ENCODE measurements at regions not wholly inside any gene's neighbourhood (a gene's known extent, or its start where the extent isn't known, plus 50 kb on each side); places are given as distances from the start of the nearest gene placed in this dataset.
"Not testable (repeated sequence)": the region's sequence is repeated elsewhere in the genome, so short reads cannot be mapped to it uniquely, and the experiment has no call there.

- no CpG with 5 or more reads among the region's 1 CpG for WGBS (ENCODE audit: insufficient coverage)
- ChIA-PET POLR2A (no interaction called here), CTCF (no interaction called here)
- Histone ChIP-seq H3K36me3 (ENCODE audit: control insufficient read depth in 2 of 2, extremely low read depth in 1 of 2, insufficient read depth in 1 of 2, low read length in 1 of 2) (no peaks in the 10 kb centered on the region), H3K27ac (ENCODE audit: low read length) (no peak overlapping the region), H3K27me3 (replicated peaks in 1 of 2; ENCODE audit: control insufficient read depth in 2 of 2, extremely low read depth in 1 of 2, insufficient read depth in 2 of 2, low read length in 1 of 2) (peaks cover 0 to 3% of the 10 kb centered on the region in 2 experiments), H3K4me1 (ENCODE audit: control insufficient read depth in 1 of 2, extremely low read depth in 1 of 2, insufficient read depth in 2 of 2, low read length in 2 of 2) (peaks cover 0 to 14% of the 10 kb centered on the region in 2 experiments), H3K9me3 (peaks cover 2% of the 10 kb centered on the region), H3K4me3 (ENCODE audit: control insufficient read depth in 1 of 2, extremely low read depth in 1 of 2, low read length in 1 of 2) (no peak overlapping the region)
- Mint-ChIP-seq H3K4me3 (no peak overlapping the region), H3K4me1 (peaks cover 0 to 6% (median 0%) of the 10 kb centered on the region in 3 donors), H3K36me3 (no peaks in the 10 kb centered on the region), H3K27ac (no peak overlapping the region), H3K27me3 (peaks cover 4 to 13% of the 10 kb centered on the region in 2 donors), H3K9me3 (peaks cover 0 to 5% (median 0%) of the 10 kb centered on the region in 3 donors)
- no peak for DNase-seq
- no peak for ATAC-seq (replicated peaks in 1 of 4)
Observed at GRCh38 chr1:199834711-199835110, 192.8 kb upstream of the NR5A2 start.

- H3K27ac Mint-ChIP-seq: no peak overlapping the region
Observed at GRCh38 chr1:199836430-199836829, 191.1 kb upstream of the NR5A2 start.

GRCh38 chr1:199837321-199837720, 190.2 kb upstream of the NR5A2 start:
- Histone ChIP-seq H3K27me3 (replicated peaks in 1 of 2; ENCODE audit: control insufficient read depth in 2 of 2, extremely low read depth in 1 of 2, insufficient read depth in 2 of 2, low read length in 1 of 2) (peaks cover 0 to 3% of the 10 kb centered on the region in 2 experiments), H3K4me1 (ENCODE audit: control insufficient read depth in 1 of 2, extremely low read depth in 1 of 2, insufficient read depth in 2 of 2, low read length in 2 of 2) (peaks cover 0 to 10% of the 10 kb centered on the region in 2 experiments), H3K27ac (ENCODE audit: low read length) (no peak overlapping the region), H3K36me3 (ENCODE audit: control insufficient read depth in 2 of 2, extremely low read depth in 1 of 2, insufficient read depth in 1 of 2, low read length in 1 of 2) (no peaks in the 10 kb centered on the region), H3K4me3 (ENCODE audit: control insufficient read depth in 1 of 2, extremely low read depth in 1 of 2, low read length in 1 of 2) (no peak overlapping the region), H3K9me3 (peaks cover 2% of the 10 kb centered on the region)
- ChIA-PET POLR2A (no interaction called here), CTCF (no interaction called here)
- Mint-ChIP-seq H3K9me3 (peaks cover 0 to 5% (median 0%) of the 10 kb centered on the region in 3 donors), H3K27me3 (peaks cover 4 to 13% of the 10 kb centered on the region in 2 donors), H3K4me1 (peaks cover 0 to 6% (median 0%) of the 10 kb centered on the region in 3 donors), H3K36me3 (no peaks in the 10 kb centered on the region), H3K4me3 (no peak overlapping the region), H3K27ac (no peak overlapping the region)
- no CpG with 5 or more reads among the region's 1 CpG for WGBS (ENCODE audit: insufficient coverage)
- ATAC-seq (replicated peaks in 1 of 4): no peak
- no peak for DNase-seq

More at GRCh38 chr1:199836430-199836829, 191.1 kb upstream of the NR5A2 start:
- Histone ChIP-seq H3K4me1 (ENCODE audit: control insufficient read depth in 1 of 2, extremely low read depth in 1 of 2, insufficient read depth in 2 of 2, low read length in 2 of 2) (peaks cover 0 to 14% of the 10 kb centered on the region in 2 experiments), H3K9me3 (peaks cover 2% of the 10 kb centered on the region), H3K27ac (ENCODE audit: low read length) (no peak overlapping the region), H3K27me3 (replicated peaks in 1 of 2; ENCODE audit: control insufficient read depth in 2 of 2, extremely low read depth in 1 of 2, insufficient read depth in 2 of 2, low read length in 1 of 2) (peaks cover 0 to 3% of the 10 kb centered on the region in 2 experiments), H3K36me3 (ENCODE audit: control insufficient read depth in 2 of 2, extremely low read depth in 1 of 2, insufficient read depth in 1 of 2, low read length in 1 of 2) (no peaks in the 10 kb centered on the region), H3K4me3 (ENCODE audit: control insufficient read depth in 1 of 2, extremely low read depth in 1 of 2, low read length in 1 of 2) (no peak overlapping the region)
- Mint-ChIP-seq H3K36me3 (no peaks in the 10 kb centered on the region), H3K9me3 (peaks cover 0 to 5% (median 0%) of the 10 kb centered on the region in 3 donors), H3K4me3 (no peak overlapping the region), H3K27me3 (peaks cover 4 to 13% of the 10 kb centered on the region in 2 donors), H3K4me1 (peaks cover 0 to 6% (median 0%) of the 10 kb centered on the region in 3 donors)
- CTCF ChIA-PET: no interaction called here
- ATAC-seq (replicated peaks in 1 of 4) (no peak), DNase-seq (no peak)
- POLR2A ChIA-PET: no interaction called here
- no CpG with 5 or more reads among the region's 2 CpGs for WGBS (ENCODE audit: insufficient coverage)

- H3K27me3 ChIP-seq (replicated peaks in 1 of 2; ENCODE audit: control insufficient read depth in 2 of 2, extremely low read depth in 1 of 2, insufficient read depth in 2 of 2, low read length in 1 of 2); H3K9me3 ChIP-seq; H3K9me3 Mint-ChIP-seq; H3K36me3 ChIP-seq (ENCODE audit: control insufficient read depth in 2 of 2, extremely low read depth in 1 of 2, insufficient read depth in 1 of 2, low read length in 1 of 2); DNase-seq; CTCF ChIA-PET; H3K36me3 Mint-ChIP-seq; H3K4me3 ChIP-seq (ENCODE audit: control insufficient read depth in 1 of 2, extremely low read depth in 1 of 2, low read length in 1 of 2); H3K4me3 Mint-ChIP-seq; ATAC-seq (replicated peaks in 1 of 4); H3K27ac Mint-ChIP-seq; H3K4me1 ChIP-seq (ENCODE audit: control insufficient read depth in 1 of 2, extremely low read depth in 1 of 2, insufficient read depth in 2 of 2, low read length in 2 of 2); H3K4me1 Mint-ChIP-seq; H3K27ac ChIP-seq (ENCODE audit: low read length): not testable (repeated sequence)
- POLR2A ChIA-PET: interaction anchor here in 1 of 2 donors (0.7 kb wide), 1 partner anchor 197 kb away, joined by 10 read pairs; no protein-coding TSS in a partner anchor
- 80% methylated on average over 1 of the region's 8 CpGs for WGBS (ENCODE audit: insufficient coverage)
- peaks cover 0 to 13% of the 10 kb centered on the region in 2 donors for H3K27me3 Mint-ChIP-seq
Observed at GRCh38 chr1:199839608-199840007, 187.9 kb upstream of the NR5A2 start.

GRCh38 chr1:199843096-199843495, 184.4 kb upstream of the NR5A2 start:
- WGBS (ENCODE audit: insufficient coverage): no CpG with 5 or more reads among the region's 2 CpGs
- H3K36me3 ChIP-seq (ENCODE audit: control insufficient read depth in 2 of 2, extremely low read depth in 1 of 2, insufficient read depth in 1 of 2, low read length in 1 of 2); ATAC-seq (replicated peaks in 1 of 4); H3K4me3 ChIP-seq (ENCODE audit: control insufficient read depth in 1 of 2, extremely low read depth in 1 of 2, low read length in 1 of 2); H3K36me3 Mint-ChIP-seq; DNase-seq; CTCF ChIA-PET; H3K4me1 Mint-ChIP-seq; H3K4me3 Mint-ChIP-seq; H3K9me3 Mint-ChIP-seq; H3K4me1 ChIP-seq (ENCODE audit: control insufficient read depth in 1 of 2, extremely low read depth in 1 of 2, insufficient read depth in 2 of 2, low read length in 2 of 2); POLR2A ChIA-PET; H3K9me3 ChIP-seq; H3K27ac Mint-ChIP-seq; H3K27ac ChIP-seq (ENCODE audit: low read length); H3K27me3 ChIP-seq (replicated peaks in 1 of 2; ENCODE audit: control insufficient read depth in 2 of 2, extremely low read depth in 1 of 2, insufficient read depth in 2 of 2, low read length in 1 of 2): not testable (repeated sequence)
- H3K27me3 Mint-ChIP-seq: peaks cover 5 to 12% of the 10 kb centered on the region in 2 donors

- no peak overlapping the region for H3K27ac Mint-ChIP-seq
- H3K9me3 Mint-ChIP-seq: peaks cover 0 to 3% (median 0%) of the 10 kb centered on the region in 3 donors
- H3K36me3 ChIP-seq (ENCODE audit: control insufficient read depth in 2 of 2, extremely low read depth in 1 of 2, insufficient read depth in 1 of 2, low read length in 1 of 2): no peaks in the 10 kb centered on the region
- H3K4me3 Mint-ChIP-seq: no peak overlapping the region
- ChIA-PET POLR2A (no interaction called here), CTCF (no interaction called here)
- no peaks in the 10 kb centered on the region for H3K36me3 Mint-ChIP-seq
- H3K27me3 ChIP-seq (replicated peaks in 1 of 2; ENCODE audit: control insufficient read depth in 2 of 2, extremely low read depth in 1 of 2, insufficient read depth in 2 of 2, low read length in 1 of 2): no peaks in the 10 kb centered on the region
- no peaks in the 10 kb centered on the region for H3K4me1 ChIP-seq (ENCODE audit: control insufficient read depth in 1 of 2, extremely low read depth in 1 of 2, insufficient read depth in 2 of 2, low read length in 2 of 2)
- ATAC-seq (replicated peaks in 1 of 4) (no peak), DNase-seq (no peak)
- WGBS (ENCODE audit: insufficient coverage): no CpG with 5 or more reads among the region's 2 CpGs
- H3K4me3 ChIP-seq (ENCODE audit: control insufficient read depth in 1 of 2, extremely low read depth in 1 of 2, low read length in 1 of 2): no peak overlapping the region
- no peaks in the 10 kb centered on the region for H3K4me1 Mint-ChIP-seq
- H3K27ac ChIP-seq (ENCODE audit: low read length): no peak overlapping the region
- peaks cover 8 to 14% of the 10 kb centered on the region in 2 donors for H3K27me3 Mint-ChIP-seq
- H3K9me3 ChIP-seq: no peaks in the 10 kb centered on the region
Observed at GRCh38 chr1:199843861-199844260, 183.6 kb upstream of the NR5A2 start.

- Histone ChIP-seq H3K27ac (ENCODE audit: low read length) (no peak overlapping the region), H3K36me3 (ENCODE audit: control insufficient read depth in 2 of 2, extremely low read depth in 1 of 2, insufficient read depth in 1 of 2, low read length in 1 of 2) (no peaks in the 10 kb centered on the region), H3K9me3 (no peaks in the 10 kb centered on the region), H3K27me3 (replicated peaks in 1 of 2; ENCODE audit: control insufficient read depth in 2 of 2, extremely low read depth in 1 of 2, insufficient read depth in 2 of 2, low read length in 1 of 2) (no peaks in the 10 kb centered on the region), H3K4me3 (ENCODE audit: control insufficient read depth in 1 of 2, extremely low read depth in 1 of 2, low read length in 1 of 2) (no peak overlapping the region), H3K4me1 (ENCODE audit: control insufficient read depth in 1 of 2, extremely low read depth in 1 of 2, insufficient read depth in 2 of 2, low read length in 2 of 2) (no peaks in the 10 kb centered on the region)
- ATAC-seq (replicated peaks in 1 of 4): no peak
- POLR2A ChIA-PET: no interaction called here
- Mint-ChIP-seq H3K27ac (no peak overlapping the region), H3K4me1 (no peaks in the 10 kb centered on the region), H3K36me3 (no peaks in the 10 kb centered on the region), H3K27me3 (peaks cover 10 to 14% of the 10 kb centered on the region in 2 donors), H3K4me3 (no peak overlapping the region), H3K9me3 (peaks cover 0 to 3% (median 0%) of the 10 kb centered on the region in 3 donors)
- WGBS (ENCODE audit: insufficient coverage): 91% methylated on average over 6 of the region's 8 CpGs
- DNase-seq: no peak
- CTCF ChIA-PET: no interaction called here
Observed at GRCh38 chr1:199847021-199847420, 180.5 kb upstream of the NR5A2 start.
